ENCODE measurements at regions not wholly inside any gene's neighbourhood (a gene's known extent, or its start where the extent isn't known, plus 50 kb on each side); places are given as distances from the start of the nearest gene placed in this dataset.

- TF ChIP-seq CTCF (IDR thresholded peaks at IDR 0.05; ENCODE audit: low read length) (no peak), EZH2 (optimal IDR thresholded peaks at IDR 0.05; ENCODE audit: low read depth, low read length) (no peak)
These were observed 186.0 kb upstream of the NOX3 start for GRCh38 chr6:155641603-155642002.
